ENCODE measurements at regions not wholly inside any gene's neighbourhood (a gene's known extent, or its start where the extent isn't known, plus 50 kb on each side); places are given as distances from the start of the nearest gene placed in this dataset.

DNA sequence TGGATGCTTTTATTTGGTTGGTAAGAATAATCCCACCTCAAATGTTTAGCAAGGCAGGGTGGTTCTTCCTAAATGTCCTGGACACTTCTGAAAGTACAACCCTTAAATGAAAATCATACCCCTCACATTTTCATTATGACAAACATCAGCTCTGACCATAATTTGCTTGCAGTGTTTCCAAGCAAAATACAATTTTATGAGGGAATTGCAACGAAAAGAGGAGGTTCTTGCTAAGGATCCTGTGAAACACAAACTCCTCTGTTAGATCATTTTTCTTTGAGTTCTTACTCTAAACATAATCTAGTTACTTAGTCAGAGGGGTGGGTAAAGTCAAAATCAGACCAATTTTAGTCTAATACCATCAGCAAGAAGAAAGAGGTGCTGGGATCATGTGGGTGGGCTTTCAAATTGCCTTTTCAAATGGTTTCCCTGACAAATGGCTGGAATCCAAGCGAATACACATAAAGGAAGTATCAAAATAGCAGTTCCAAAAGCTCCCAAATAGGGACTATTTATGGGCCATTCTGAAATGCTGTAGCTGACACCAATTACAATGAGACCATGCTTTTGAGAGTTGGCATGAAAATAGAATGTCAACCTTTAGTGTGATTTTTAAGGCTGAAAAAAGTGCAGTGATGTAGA, 164.9 kb upstream of the INHBA start:
- no peak overlapping the region for H2AFZ ChIP-seq (ENCODE audit: low read length)
- H3K4me3 ChIP-seq (replicated peaks in 1 of 4; ENCODE audit: control extremely low read depth in 1 of 4, insufficient read depth in 1 of 4, low read depth in 3 of 4, low read length in 4 of 4) = no peak overlapping the region
- peaks cover 10% of the 10 kb centered on the region for H3K4me1 ChIP-seq (ENCODE audit: control insufficient read depth, extremely low read depth, insufficient read depth, low read length)
- H3K36me3 ChIP-seq (ENCODE audit: control insufficient read depth, insufficient read depth, low read length) = no peaks in the 10 kb centered on the region
- TF ChIP-seq EZH2 (IDR thresholded peaks at IDR 0.05; ENCODE audit: low read length, missing control alignments) = no peak
- TF ChIP-seq, protein P1, sequence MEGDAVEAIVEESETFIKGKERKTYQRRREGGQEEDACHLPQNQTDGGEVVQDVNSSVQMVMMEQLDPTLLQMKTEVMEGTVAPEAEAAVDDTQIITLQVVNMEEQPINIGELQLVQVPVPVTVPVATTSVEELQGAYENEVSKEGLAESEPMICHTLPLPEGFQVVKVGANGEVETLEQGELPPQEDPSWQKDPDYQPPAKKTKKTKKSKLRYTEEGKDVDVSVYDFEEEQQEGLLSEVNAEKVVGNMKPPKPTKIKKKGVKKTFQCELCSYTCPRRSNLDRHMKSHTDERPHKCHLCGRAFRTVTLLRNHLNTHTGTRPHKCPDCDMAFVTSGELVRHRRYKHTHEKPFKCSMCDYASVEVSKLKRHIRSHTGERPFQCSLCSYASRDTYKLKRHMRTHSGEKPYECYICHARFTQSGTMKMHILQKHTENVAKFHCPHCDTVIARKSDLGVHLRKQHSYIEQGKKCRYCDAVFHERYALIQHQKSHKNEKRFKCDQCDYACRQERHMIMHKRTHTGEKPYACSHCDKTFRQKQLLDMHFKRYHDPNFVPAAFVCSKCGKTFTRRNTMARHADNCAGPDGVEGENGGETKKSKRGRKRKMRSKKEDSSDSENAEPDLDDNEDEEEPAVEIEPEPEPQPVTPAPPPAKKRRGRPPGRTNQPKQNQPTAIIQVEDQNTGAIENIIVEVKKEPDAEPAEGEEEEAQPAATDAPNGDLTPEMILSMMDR (conservative IDR thresholded peaks at IDR 0.05 in 1 of 2, IDR thresholded peaks at IDR 0.05 in 1 of 2; ENCODE audit: low read depth in 1 of 2, low read length in 2 of 2) = no peak
- DNase-seq (ENCODE audit: low read depth in 2 of 2) = no peak
- no peak overlapping the region for H3K9ac ChIP-seq (ENCODE audit: insufficient read depth, low read length)
- H3K27ac ChIP-seq (ENCODE audit: insufficient read depth, low read length) = no peak overlapping the region
- H4K20me1 ChIP-seq (ENCODE audit: control insufficient read depth, extremely low read depth, insufficient read depth, low read length) = no peaks in the 10 kb centered on the region
- no peak overlapping the region for H3K4me2 ChIP-seq (ENCODE audit: extremely low read depth, insufficient read depth, low read length)
- no peaks in the 10 kb centered on the region for H3K79me2 ChIP-seq (ENCODE audit: control insufficient read depth, insufficient read depth, low read length)
- no peaks in the 10 kb centered on the region for H3K27me3 ChIP-seq (ENCODE audit: control insufficient read depth, insufficient read depth, low read length)
- H3K9me3 ChIP-seq (ENCODE audit: control insufficient read depth, insufficient read depth, low read depth, low read length) = no peaks in the 10 kb centered on the region

DNA sequence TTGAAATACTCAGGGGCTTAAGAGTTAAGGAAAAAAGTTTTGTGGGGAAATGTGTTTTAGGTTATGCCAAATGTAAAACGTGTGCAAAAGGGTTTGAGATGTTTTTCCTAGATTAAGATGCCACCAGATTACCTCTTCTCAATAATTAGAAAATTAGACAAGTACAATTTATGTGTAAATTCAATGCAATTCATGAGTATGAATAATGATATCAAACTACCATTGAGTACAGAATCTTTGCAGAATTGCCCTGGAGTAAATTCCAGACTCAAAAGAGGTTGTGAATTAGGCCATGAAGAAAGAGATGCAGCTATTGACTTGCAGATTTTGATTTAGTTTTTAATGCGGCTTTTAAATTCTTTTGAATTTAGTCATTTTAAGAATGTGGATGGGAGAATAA, 159.4 kb upstream of the INHBA start:
- Histone ChIP-seq H3K36me3 (ENCODE audit: control insufficient read depth, insufficient read depth, low read length) (no peaks in the 10 kb centered on the region), H4K20me1 (ENCODE audit: control insufficient read depth, extremely low read depth, insufficient read depth, low read length) (no peaks in the 10 kb centered on the region), H3K9ac (ENCODE audit: insufficient read depth, low read length) (no peak overlapping the region), H3K27me3 (ENCODE audit: control insufficient read depth, insufficient read depth, low read length) (no peaks in the 10 kb centered on the region), H3K4me2 (ENCODE audit: extremely low read depth, insufficient read depth, low read length) (no peak overlapping the region), H2AFZ (ENCODE audit: low read length) (no peak overlapping the region), H3K9me3 (ENCODE audit: control insufficient read depth, insufficient read depth, low read depth, low read length) (no peaks in the 10 kb centered on the region), H3K79me2 (ENCODE audit: control insufficient read depth, insufficient read depth, low read length) (no peaks in the 10 kb centered on the region), H3K27ac (ENCODE audit: insufficient read depth, low read length) (no peak overlapping the region), H3K4me1 (ENCODE audit: control insufficient read depth, extremely low read depth, insufficient read depth, low read length) (peaks cover 2% of the 10 kb centered on the region), H3K4me3 (replicated peaks in 1 of 4; ENCODE audit: control extremely low read depth in 1 of 4, insufficient read depth in 1 of 4, low read depth in 3 of 4, low read length in 4 of 4) (no peak overlapping the region)
- no peak for DNase-seq (ENCODE audit: low read depth in 2 of 2)
- TF ChIP-seq EZH2 (IDR thresholded peaks at IDR 0.05; ENCODE audit: low read length, missing control alignments) = no peak
- TF ChIP-seq, protein P1 (conservative IDR thresholded peaks at IDR 0.05 in 1 of 2, IDR thresholded peaks at IDR 0.05 in 1 of 2; ENCODE audit: low read depth in 1 of 2, low read length in 2 of 2) = no peak

DNA sequence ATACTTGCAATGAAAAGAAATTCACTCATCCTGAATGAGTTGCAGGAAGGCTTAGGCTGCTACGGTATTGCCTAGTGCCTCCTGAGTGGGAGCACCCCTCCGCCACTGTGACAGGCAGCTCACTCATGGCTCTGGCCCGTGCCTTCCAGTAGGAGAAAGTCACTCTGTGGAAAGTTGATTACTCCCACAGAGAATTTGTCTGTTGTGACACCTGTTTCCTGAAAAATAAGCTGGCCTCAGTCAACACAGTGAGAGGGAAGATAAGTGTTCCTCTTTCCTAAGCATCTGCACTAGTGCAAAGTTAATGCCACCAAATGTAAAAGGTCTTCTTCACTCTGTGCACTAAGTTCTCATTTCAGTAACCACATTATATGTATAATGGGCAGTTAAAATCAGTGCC, 158.8 kb upstream of the INHBA start:
- H3K4me1 ChIP-seq (ENCODE audit: control insufficient read depth, extremely low read depth, insufficient read depth, low read length) = peaks cover 2% of the 10 kb centered on the region
- no peak overlapping the region for H3K9ac ChIP-seq (ENCODE audit: insufficient read depth, low read length)
- H3K4me2 ChIP-seq (ENCODE audit: extremely low read depth, insufficient read depth, low read length) = no peak overlapping the region
- H3K4me3 ChIP-seq (replicated peaks in 1 of 4; ENCODE audit: control extremely low read depth in 1 of 4, insufficient read depth in 1 of 4, low read depth in 3 of 4, low read length in 4 of 4) = no peak overlapping the region
- TF ChIP-seq EZH2 (IDR thresholded peaks at IDR 0.05; ENCODE audit: low read length, missing control alignments) = no peak
- TF ChIP-seq, protein P1 (conservative IDR thresholded peaks at IDR 0.05 in 1 of 2, IDR thresholded peaks at IDR 0.05 in 1 of 2; ENCODE audit: low read depth in 1 of 2, low read length in 2 of 2) = no peak
- no peaks in the 10 kb centered on the region for H3K36me3 ChIP-seq (ENCODE audit: control insufficient read depth, insufficient read depth, low read length)
- H2AFZ ChIP-seq (ENCODE audit: low read length) = no peak overlapping the region
- no peaks in the 10 kb centered on the region for H3K79me2 ChIP-seq (ENCODE audit: control insufficient read depth, insufficient read depth, low read length)
- no peaks in the 10 kb centered on the region for H3K27me3 ChIP-seq (ENCODE audit: control insufficient read depth, insufficient read depth, low read length)
- H3K27ac ChIP-seq (ENCODE audit: insufficient read depth, low read length) = no peak overlapping the region
- no peaks in the 10 kb centered on the region for H3K9me3 ChIP-seq (ENCODE audit: control insufficient read depth, insufficient read depth, low read depth, low read length)
- no peak for DNase-seq (ENCODE audit: low read depth in 2 of 2)
- H4K20me1 ChIP-seq (ENCODE audit: control insufficient read depth, extremely low read depth, insufficient read depth, low read length) = no peaks in the 10 kb centered on the region

Data from fibroblast of lung (primary cell).